ENCODE measurements at regions not wholly inside any gene's neighbourhood (a gene's known extent, or its start where the extent isn't known, plus 50 kb on each side); places are given as distances from the start of the nearest gene placed in this dataset.

DNA sequence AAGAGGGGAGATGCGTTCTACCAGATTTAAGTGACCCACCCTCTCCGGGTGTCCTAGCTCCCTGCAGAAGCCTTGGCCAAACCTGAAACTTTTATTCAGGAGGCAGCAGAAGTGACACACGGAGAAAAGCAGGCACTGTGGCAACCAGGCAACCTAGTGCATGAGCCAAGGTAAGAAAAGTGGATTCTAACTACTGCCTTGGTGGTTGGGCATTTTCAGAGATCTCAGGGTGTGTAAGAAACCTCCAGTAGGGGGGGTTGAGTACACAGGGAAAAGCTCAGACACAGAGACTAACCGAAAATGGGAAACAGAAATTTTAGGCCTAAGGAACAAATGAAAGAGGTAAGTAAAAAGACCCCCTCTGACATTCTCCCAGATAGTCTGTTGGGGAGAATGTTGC is 645.7 kb downstream of the ANKRD7 start:
- Histone ChIP-seq H2AFZ (ENCODE audit: low read depth, low read length) (no peak overlapping the region), H3K4me3 (ENCODE audit: low read length) (no peak overlapping the region), H3K9me3 (ENCODE audit: low read length) (no peaks in the 10 kb centered on the region)

GRCh38 chr7:118872568-118872967 is 648.1 kb downstream of the ANKRD7 start:
- H3K4me3 ChIP-seq (ENCODE audit: low read length), result no peak overlapping the region
- no peak overlapping the region for H2AFZ ChIP-seq (ENCODE audit: low read depth, low read length)
- no peaks in the 10 kb centered on the region for H3F3A ChIP-seq (ENCODE audit: insufficient read depth, low read length, poor library complexity, severe bottlenecking)
- H3K9ac ChIP-seq (ENCODE audit: low read length), result no peak overlapping the region
- TF ChIP-seq SMC3 (conservative IDR thresholded peaks at IDR 0.05; ENCODE audit: poor library complexity), result no peak
- TF ChIP-seq, protein P1, sequence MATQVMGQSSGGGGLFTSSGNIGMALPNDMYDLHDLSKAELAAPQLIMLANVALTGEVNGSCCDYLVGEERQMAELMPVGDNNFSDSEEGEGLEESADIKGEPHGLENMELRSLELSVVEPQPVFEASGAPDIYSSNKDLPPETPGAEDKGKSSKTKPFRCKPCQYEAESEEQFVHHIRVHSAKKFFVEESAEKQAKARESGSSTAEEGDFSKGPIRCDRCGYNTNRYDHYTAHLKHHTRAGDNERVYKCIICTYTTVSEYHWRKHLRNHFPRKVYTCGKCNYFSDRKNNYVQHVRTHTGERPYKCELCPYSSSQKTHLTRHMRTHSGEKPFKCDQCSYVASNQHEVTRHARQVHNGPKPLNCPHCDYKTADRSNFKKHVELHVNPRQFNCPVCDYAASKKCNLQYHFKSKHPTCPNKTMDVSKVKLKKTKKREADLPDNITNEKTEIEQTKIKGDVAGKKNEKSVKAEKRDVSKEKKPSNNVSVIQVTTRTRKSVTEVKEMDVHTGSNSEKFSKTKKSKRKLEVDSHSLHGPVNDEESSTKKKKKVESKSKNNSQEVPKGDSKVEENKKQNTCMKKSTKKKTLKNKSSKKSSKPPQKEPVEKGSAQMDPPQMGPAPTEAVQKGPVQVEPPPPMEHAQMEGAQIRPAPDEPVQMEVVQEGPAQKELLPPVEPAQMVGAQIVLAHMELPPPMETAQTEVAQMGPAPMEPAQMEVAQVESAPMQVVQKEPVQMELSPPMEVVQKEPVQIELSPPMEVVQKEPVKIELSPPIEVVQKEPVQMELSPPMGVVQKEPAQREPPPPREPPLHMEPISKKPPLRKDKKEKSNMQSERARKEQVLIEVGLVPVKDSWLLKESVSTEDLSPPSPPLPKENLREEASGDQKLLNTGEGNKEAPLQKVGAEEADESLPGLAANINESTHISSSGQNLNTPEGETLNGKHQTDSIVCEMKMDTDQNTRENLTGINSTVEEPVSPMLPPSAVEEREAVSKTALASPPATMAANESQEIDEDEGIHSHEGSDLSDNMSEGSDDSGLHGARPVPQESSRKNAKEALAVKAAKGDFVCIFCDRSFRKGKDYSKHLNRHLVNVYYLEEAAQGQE (IDR thresholded peaks at IDR 0.05; ENCODE audit: borderline replicate concordance), result peak; percentile 42
- TF ChIP-seq EP300 (conservative IDR thresholded peaks at IDR 0.05; ENCODE audit: poor library complexity, severe bottlenecking), result peak; percentile 56
- H4K20me1 ChIP-seq (ENCODE audit: insufficient read depth), result no peaks in the 10 kb centered on the region
- H3K9me3 ChIP-seq (ENCODE audit: low read length), result no peaks in the 10 kb centered on the region
- H3K27me3 ChIP-seq (ENCODE audit: insufficient read depth, low read depth, low read length), result no peaks in the 10 kb centered on the region
- no peaks in the 10 kb centered on the region for H3K36me3 ChIP-seq (ENCODE audit: insufficient read depth, low read length)
- no peaks in the 10 kb centered on the region for H3K79me2 ChIP-seq (replicated peaks; ENCODE audit: insufficient read depth, low read length)
- H3K27ac ChIP-seq (ENCODE audit: low read length), result no peak overlapping the region
- H3K9me2 ChIP-seq (ENCODE audit: insufficient read depth, low read length), result no peaks in the 10 kb centered on the region
- no peak overlapping the region for H3K4me2 ChIP-seq (ENCODE audit: low read length)

More for the DNA sequence above, 645.7 kb downstream of the ANKRD7 start:
- Histone ChIP-seq H3F3A (ENCODE audit: insufficient read depth, low read length, poor library complexity, severe bottlenecking) (no peaks in the 10 kb centered on the region), H3K79me2 (replicated peaks; ENCODE audit: insufficient read depth, low read length) (no peaks in the 10 kb centered on the region), H3K27ac (ENCODE audit: low read length) (no peak overlapping the region), H3K27me3 (ENCODE audit: insufficient read depth, low read depth, low read length) (no peaks in the 10 kb centered on the region), H3K9ac (ENCODE audit: low read length) (no peak overlapping the region), H3K9me2 (ENCODE audit: insufficient read depth, low read length) (no peaks in the 10 kb centered on the region), H3K4me2 (ENCODE audit: low read length) (no peak overlapping the region), H3K36me3 (ENCODE audit: insufficient read depth, low read length) (no peaks in the 10 kb centered on the region), H4K20me1 (ENCODE audit: insufficient read depth) (no peaks in the 10 kb centered on the region)
- TF ChIP-seq RAD21 (conservative IDR thresholded peaks at IDR 0.05) (no peak), EZH2 (IDR thresholded peaks at IDR 0.05; ENCODE audit: borderline replicate concordance, insufficient read depth, low read length, poor library complexity, severe bottlenecking) (no peak), SMC3 (conservative IDR thresholded peaks at IDR 0.05; ENCODE audit: poor library complexity) (no peak), CTCF (IDR thresholded peaks at IDR 0.05; ENCODE audit: poor library complexity, severe bottlenecking) (no peak), POLR2AphosphoS5 (IDR thresholded peaks at IDR 0.05) (no peak), TAF1 (IDR thresholded peaks at IDR 0.05; ENCODE audit: low read depth) (no peak), EP300 (conservative IDR thresholded peaks at IDR 0.05; ENCODE audit: poor library complexity, severe bottlenecking) (no peak)

DNA sequence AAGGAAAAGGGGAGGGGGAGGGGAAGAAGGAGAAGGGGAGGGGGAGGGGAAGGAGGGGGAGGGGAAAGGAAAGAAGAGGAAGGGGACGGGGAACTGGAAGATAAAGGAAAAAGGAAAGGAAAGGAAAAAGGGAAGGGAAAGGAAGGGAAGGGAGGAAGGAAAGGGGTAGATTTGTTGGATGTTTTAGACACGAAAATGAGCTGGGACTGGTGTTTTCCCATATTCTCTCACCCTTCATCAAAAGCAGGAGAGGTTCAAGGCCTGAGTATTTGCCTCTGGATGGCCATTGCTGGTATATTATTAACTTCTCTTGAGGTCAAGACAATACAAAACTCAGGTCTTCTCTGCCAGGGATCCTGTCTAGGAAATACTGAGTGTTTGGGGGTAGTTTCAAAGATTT is 652.7 kb downstream of the ANKRD7 start:
- Histone ChIP-seq H3K27ac (ENCODE audit: low read length) (no peak overlapping the region), H3F3A (ENCODE audit: insufficient read depth, low read length, poor library complexity, severe bottlenecking) (no peaks in the 10 kb centered on the region), H3K9ac (ENCODE audit: low read length) (no peak overlapping the region), H3K79me2 (replicated peaks; ENCODE audit: insufficient read depth, low read length) (no peaks in the 10 kb centered on the region), H3K9me2 (ENCODE audit: insufficient read depth, low read length) (no peaks in the 10 kb centered on the region), H3K36me3 (ENCODE audit: insufficient read depth, low read length) (no peaks in the 10 kb centered on the region), H3K9me3 (ENCODE audit: low read length) (no peaks in the 10 kb centered on the region), H3K27me3 (ENCODE audit: insufficient read depth, low read depth, low read length) (no peaks in the 10 kb centered on the region), H3K4me2 (ENCODE audit: low read length) (no peak overlapping the region), H2AFZ (ENCODE audit: low read depth, low read length) (no peak overlapping the region), H4K20me1 (ENCODE audit: insufficient read depth) (no peaks in the 10 kb centered on the region), H3K4me3 (ENCODE audit: low read length) (no peak overlapping the region)
- TF ChIP-seq EZH2 (IDR thresholded peaks at IDR 0.05; ENCODE audit: borderline replicate concordance, insufficient read depth, low read length, poor library complexity, severe bottlenecking), result no peak
- TF ChIP-seq, protein P1 (IDR thresholded peaks at IDR 0.05; ENCODE audit: borderline replicate concordance), result no peak
- no peak for TF ChIP-seq RAD21 (conservative IDR thresholded peaks at IDR 0.05)
- no peak for TF ChIP-seq EP300 (conservative IDR thresholded peaks at IDR 0.05; ENCODE audit: poor library complexity, severe bottlenecking)
- TF ChIP-seq MXI1 (conservative IDR thresholded peaks at IDR 0.05; ENCODE audit: poor library complexity, severe bottlenecking), result no peak
- TF ChIP-seq CTCF (IDR thresholded peaks at IDR 0.05; ENCODE audit: poor library complexity, severe bottlenecking), result no peak
- no peak for TF ChIP-seq TAF1 (IDR thresholded peaks at IDR 0.05; ENCODE audit: low read depth)

Measured in neural cell (in vitro differentiated cells).